Activated CD4-positive, alpha-beta T cell treated with anti-CD3 and anti-CD28 coated beads for 36 hours (primary cell): ENCODE measurements at regions not wholly inside any gene's neighbourhood (a gene's known extent, or its start where the extent isn't known, plus 50 kb on each side); places are given as distances from the start of the nearest gene placed in this dataset.

ENCODE experiments used
- ATAC-seq: fragments of 200-7000 bp; cut with Tn5 transposase; one replicate; pipeline ENCODE4 v1.10.0; 2021; ENCODE audit warnings: mild to moderate bottlenecking, moderate library complexity
- CTCF ChIA-PET: fragments of 350-600 bp; sonication (Branson Sonifier 250); formaldehyde crosslinking; loops from one replicate; lab custom pipeline; 2021; ENCODE audit warnings: antibody characterized with exemption; lab: Charles Lee
- POLR2A ChIA-PET: fragments of 350-600 bp; sonication (Branson Sonifier 250); formaldehyde crosslinking; loops from one replicate; lab custom pipeline; 2021; ENCODE audit warnings: antibody characterized with exemption, inconsistent platforms; lab: Charles Lee
- DNase-seq: peaks from one replicate; pipeline ENCODE4 v3.0.0-alpha.2; 2020
- H3K27ac Mint-ChIP-seq: one replicate; pipeline ENCODE4 v1.8.0; 2021; ENCODE audit warnings: mixed read lengths
- H3K27me3 Mint-ChIP-seq: one replicate; pipeline ENCODE4 v1.8.0; 2021; ENCODE audit warnings: mixed read lengths
- H3K36me3 Mint-ChIP-seq: one replicate; pipeline ENCODE4 v1.8.0; 2021; ENCODE audit warnings: low read depth, mixed read lengths
- H3K4me1 Mint-ChIP-seq: one replicate; pipeline ENCODE4 v1.8.0; 2021; ENCODE audit warnings: mixed read lengths
- H3K4me3 Mint-ChIP-seq: one replicate; pipeline ENCODE4 v1.8.0; 2021; ENCODE audit warnings: mild to moderate bottlenecking, moderate library complexity, mixed read lengths
- H3K9me3 Mint-ChIP-seq: one replicate; pipeline ENCODE4 v1.8.0; 2021; ENCODE audit warnings: low read depth, mixed read lengths
- intact Hi-C, 2 experiments: fragments of 100-400 bp; cut with DNase I in 1 of 2; cut with micrococcal nuclease in 1 of 2; formaldehyde crosslinking; loops; one replicate each; pipeline versions ENCODE4 v1.14.2 to v1.15.1; 2022 to 2024; cut with DNase I, micrococcal nuclease

DNA sequence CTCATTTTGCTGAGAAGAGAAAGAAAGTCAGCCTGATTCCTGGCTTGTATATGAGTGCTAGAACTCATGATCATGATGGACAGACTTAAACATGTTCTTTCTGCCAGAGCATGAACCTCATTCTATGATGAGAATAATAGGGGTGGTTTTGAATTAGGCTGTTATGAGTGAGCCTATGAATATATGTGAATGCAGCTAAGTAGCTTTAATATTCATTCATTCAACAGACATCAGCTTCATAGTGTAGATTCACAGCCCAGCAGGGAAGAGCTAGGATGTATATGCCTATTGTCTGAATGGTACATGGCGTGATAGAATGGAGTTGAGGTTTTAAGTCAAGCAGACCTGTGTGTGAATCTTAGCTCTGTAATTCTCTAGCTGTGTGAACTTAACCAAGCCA lies 573.2 kb downstream of the DHX35 start:
- intact Hi-C loops = loop anchor here in 1 of 2 experiments (10.0 kb wide), 1 partner anchor 60 kb away; no protein-coding TSS in a partner anchor
- DNase-seq (no peak), ATAC-seq (no peak)
- Mint-ChIP-seq H3K4me3 (no peak overlapping the region), H3K27ac (no peak overlapping the region), H3K27me3 (no peaks in the 10 kb centered on the region), H3K36me3 (no peaks in the 10 kb centered on the region), H3K4me1 (no peaks in the 10 kb centered on the region), H3K9me3 (no peaks in the 10 kb centered on the region)
- ChIA-PET CTCF (interaction anchor here (0.6 kb wide), 1 partner anchor 1699 kb away, joined by 6 read pairs; no protein-coding TSS in a partner anchor), POLR2A (no interaction called here)

DNA sequence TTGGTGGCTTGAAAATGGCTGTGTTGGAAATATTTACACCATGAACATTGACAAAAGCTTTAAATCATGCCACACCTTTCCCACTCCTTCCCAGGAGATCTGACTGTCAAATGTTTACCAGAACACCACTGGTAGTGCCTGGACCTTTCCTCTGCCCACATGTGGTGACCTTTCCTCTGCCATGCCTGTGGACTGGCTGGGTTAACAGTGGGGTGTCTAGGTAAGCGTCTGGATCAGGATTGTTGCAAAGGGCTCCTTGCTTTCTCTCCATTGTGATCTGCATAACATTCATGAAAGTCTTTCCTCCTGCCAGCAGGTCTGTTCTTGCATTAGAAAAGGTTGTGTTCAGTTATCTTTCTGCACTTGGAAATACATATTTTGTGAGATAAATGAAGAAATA lies 572.7 kb downstream of the DHX35 start:
- DNase-seq = no peak
- no peaks in the 10 kb centered on the region for H3K36me3 Mint-ChIP-seq
- intact Hi-C loops = loop anchor here in 1 of 2 experiments (10.0 kb wide), 1 partner anchor 60 kb away; no protein-coding TSS in a partner anchor
- CTCF ChIA-PET = no interaction called here
- POLR2A ChIA-PET = no interaction called here
- H3K4me1 Mint-ChIP-seq = no peaks in the 10 kb centered on the region
- H3K27me3 Mint-ChIP-seq = no peaks in the 10 kb centered on the region
- no peak overlapping the region for H3K27ac Mint-ChIP-seq
- H3K9me3 Mint-ChIP-seq = no peaks in the 10 kb centered on the region
- no peak for ATAC-seq
- H3K4me3 Mint-ChIP-seq = no peak overlapping the region

DNA sequence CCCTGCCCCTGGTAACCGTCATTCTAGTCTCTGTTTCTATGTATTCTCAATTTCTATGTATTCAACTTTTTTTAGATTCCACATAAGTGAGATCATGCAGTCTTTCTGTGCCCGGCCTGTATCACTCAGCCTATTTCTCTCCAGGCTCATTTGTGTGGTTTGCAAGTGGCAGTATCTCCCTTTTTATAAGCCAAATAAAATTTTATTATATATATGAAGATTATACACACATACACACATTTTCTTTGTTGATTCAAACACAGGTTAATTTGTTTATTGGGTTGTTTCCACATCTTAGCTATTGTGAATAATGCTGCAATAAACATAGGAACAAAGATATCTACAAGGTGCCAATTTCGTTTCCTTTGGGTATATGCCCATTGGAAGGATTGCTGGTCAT lies 571.7 kb downstream of the DHX35 start:
- CTCF ChIA-PET = no interaction called here
- Mint-ChIP-seq H3K36me3 (no peaks in the 10 kb centered on the region), H3K9me3 (no peaks in the 10 kb centered on the region), H3K4me3 (no peak overlapping the region), H3K27ac (no peak overlapping the region), H3K4me1 (no peaks in the 10 kb centered on the region), H3K27me3 (no peaks in the 10 kb centered on the region)
- intact Hi-C loops = loop anchor here in 1 of 2 experiments (10.0 kb wide), 1 partner anchor 61 kb away; no protein-coding TSS in a partner anchor
- no peak for DNase-seq
- ATAC-seq = no peak
- POLR2A ChIA-PET = interaction anchor here (0.6 kb wide), 1 partner anchor 256 kb away, joined by 4 read pairs; no protein-coding TSS in a partner anchor

DNA sequence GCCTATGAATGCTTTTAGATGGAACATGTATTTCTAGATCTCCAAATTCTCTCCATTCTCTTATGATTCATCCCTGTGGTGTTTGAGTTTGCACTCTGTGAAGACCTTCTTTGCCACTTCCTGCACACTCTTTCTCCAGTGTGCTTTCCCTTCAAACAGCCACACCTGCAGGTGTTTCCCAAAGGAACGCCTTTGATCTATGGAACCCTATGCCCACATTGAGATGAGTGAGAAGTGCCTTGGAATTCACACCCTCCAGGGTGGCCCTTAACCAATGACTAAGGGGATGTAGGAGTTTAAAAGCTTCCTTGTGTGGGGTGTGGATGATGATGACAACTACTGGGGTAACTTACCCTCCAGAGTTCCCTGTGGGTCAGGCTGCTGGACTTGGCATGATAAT lies 570.1 kb downstream of the DHX35 start:
- intact Hi-C loops = loop anchor here in 1 of 2 experiments (10.0 kb wide), 1 partner anchor 63 kb away; no protein-coding TSS in a partner anchor
- no peaks in the 10 kb centered on the region for H3K36me3 Mint-ChIP-seq
- ATAC-seq = no peak
- DNase-seq = no peak
- no peaks in the 10 kb centered on the region for H3K9me3 Mint-ChIP-seq
- no peak overlapping the region for H3K27ac Mint-ChIP-seq
- no peak overlapping the region for H3K4me3 Mint-ChIP-seq
- H3K4me1 Mint-ChIP-seq = no peaks in the 10 kb centered on the region
- peaks cover under 1% of the 10 kb centered on the region for H3K27me3 Mint-ChIP-seq
- CTCF ChIA-PET = no interaction called here
- POLR2A ChIA-PET = no interaction called here

DNA sequence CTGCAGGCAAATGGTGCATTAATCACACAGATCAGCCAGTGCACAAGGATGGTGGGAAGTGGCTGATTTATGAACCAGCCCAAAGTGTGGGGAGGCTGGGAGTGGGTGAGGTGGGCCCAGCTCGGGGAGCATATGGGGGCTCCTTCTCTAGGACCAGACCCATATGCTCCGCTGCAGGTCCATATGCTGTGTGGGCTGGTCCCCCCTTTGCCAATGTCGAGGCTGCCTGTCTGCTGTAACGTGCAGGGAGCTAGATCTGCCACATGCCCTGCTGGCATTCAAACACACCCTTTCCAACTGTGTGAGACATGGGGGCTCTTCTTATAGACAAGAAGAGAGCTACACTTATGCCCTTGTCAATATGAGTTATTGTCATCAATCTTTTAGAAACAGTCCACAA lies 566.3 kb downstream of the DHX35 start:
- POLR2A ChIA-PET = no interaction called here
- ATAC-seq = no peak
- Mint-ChIP-seq H3K4me3 (no peak overlapping the region), H3K9me3 (no peaks in the 10 kb centered on the region), H3K4me1 (no peaks in the 10 kb centered on the region), H3K27ac (no peak overlapping the region), H3K36me3 (no peaks in the 10 kb centered on the region), H3K27me3 (peaks cover 2% of the 10 kb centered on the region)
- intact Hi-C loops = no loop called here
- CTCF ChIA-PET = no interaction called here
- no peak for DNase-seq

DNA sequence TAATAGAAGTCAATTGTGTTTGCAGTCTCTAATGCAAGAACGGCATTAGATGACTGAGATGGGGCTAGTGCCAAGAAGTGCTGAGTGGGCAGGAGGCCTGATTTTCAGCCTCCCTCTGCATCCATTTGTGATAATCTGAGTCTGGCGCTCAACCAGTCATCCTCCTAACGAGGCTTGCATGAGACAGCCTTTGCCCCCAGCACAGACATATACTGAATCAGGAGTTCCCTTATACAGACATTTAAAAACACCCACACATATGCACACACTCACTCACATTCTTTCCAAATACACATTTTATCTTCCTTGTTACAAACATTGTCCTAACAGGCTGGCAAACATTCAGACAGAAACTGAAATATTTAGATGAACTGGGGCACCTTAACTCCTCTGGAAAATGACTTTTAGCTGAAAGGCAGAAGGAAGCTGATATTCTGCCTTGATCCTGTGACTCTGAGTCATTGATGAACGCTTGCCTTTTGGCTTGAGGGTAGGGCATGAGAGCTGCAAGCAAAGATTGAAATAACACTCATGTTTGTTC lies 562.3 kb downstream of the DHX35 start:
- ATAC-seq (no peak), DNase-seq (no peak)
- Mint-ChIP-seq H3K4me1 (no peaks in the 10 kb centered on the region), H3K27ac (no peak overlapping the region), H3K9me3 (no peaks in the 10 kb centered on the region), H3K36me3 (no peaks in the 10 kb centered on the region), H3K4me3 (no peak overlapping the region), H3K27me3 (peaks cover 2% of the 10 kb centered on the region)
- POLR2A ChIA-PET = no interaction called here
- intact Hi-C loops = no loop called here
- CTCF ChIA-PET = no interaction called here

DNA sequence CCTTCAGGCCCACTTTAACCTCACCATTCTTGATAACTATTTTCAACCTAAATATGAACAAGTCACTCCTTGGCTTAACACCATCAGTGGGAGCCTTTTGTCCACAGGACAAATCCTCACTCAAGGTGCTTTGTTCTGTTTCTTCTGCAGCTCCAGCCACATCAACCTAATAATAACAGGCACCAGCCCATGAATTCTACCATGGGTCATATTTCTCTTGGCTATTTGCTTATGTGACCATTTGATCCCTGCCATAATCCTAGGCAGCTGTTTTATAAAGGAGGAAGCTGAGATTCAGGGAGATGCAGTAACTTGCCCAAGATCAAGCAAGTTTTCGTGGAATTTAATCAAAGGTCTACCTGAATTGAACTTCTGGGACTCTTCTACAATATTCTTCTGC lies 561.3 kb downstream of the DHX35 start:
- Mint-ChIP-seq H3K9me3 (no peaks in the 10 kb centered on the region), H3K4me1 (no peaks in the 10 kb centered on the region), H3K4me3 (no peak overlapping the region), H3K27me3 (peaks cover 2% of the 10 kb centered on the region), H3K27ac (no peak overlapping the region), H3K36me3 (no peaks in the 10 kb centered on the region)
- POLR2A ChIA-PET = no interaction called here
- intact Hi-C loops = no loop called here
- DNase-seq = no peak
- ATAC-seq = no peak
- CTCF ChIA-PET = no interaction called here

DNA sequence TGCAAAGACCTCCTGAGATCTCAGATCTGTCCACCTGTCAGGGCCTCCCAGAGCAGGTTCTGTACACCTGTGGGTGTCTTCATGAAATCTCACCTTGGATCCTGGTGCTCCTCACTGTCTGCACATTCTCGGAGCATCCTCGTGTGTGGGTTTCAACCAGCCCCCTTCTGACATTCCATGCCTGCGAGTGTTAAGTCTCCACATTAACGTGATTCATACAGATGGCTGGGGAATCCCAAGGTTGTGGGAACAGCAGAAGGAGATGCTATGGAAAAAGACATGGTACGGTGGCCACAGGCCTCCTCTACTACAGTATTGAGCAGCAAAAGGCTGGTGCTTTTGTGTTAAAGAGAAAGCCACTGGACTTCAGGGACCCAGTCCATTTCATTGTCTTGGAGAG lies 556.5 kb downstream of the DHX35 start:
- Mint-ChIP-seq H3K4me3 (no peak overlapping the region), H3K9me3 (peaks cover 5% of the 10 kb centered on the region), H3K4me1 (no peaks in the 10 kb centered on the region), H3K27me3 (no peaks in the 10 kb centered on the region), H3K36me3 (no peaks in the 10 kb centered on the region), H3K27ac (no peak overlapping the region)
- POLR2A ChIA-PET = no interaction called here
- DNase-seq (no peak), ATAC-seq (no peak)
- CTCF ChIA-PET = no interaction called here
- intact Hi-C loops = no loop called here

DNA sequence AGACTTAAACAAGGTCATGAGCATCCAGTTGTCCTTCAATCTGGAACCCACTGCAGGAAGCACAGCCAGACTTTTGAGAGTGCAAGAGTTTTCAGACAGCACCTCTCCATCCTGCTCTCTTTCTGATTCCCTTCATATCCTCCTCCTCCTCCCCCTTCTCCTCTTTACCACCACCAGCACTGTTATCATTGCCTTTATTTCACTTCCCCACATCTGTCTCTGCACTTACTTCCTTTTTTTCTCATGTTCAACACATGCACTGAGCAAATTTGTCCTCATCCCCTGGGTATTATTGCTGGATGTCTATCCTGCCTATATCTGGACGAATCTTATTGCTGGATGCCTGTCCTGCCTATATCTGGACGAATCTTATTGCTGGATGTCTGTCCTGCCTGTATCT lies 554.8 kb downstream of the DHX35 start:
- POLR2A ChIA-PET = no interaction called here
- H3K27ac Mint-ChIP-seq = no peak overlapping the region
- DNase-seq = no peak
- H3K27me3 Mint-ChIP-seq = no peaks in the 10 kb centered on the region
- CTCF ChIA-PET = no interaction called here
- intact Hi-C loops = no loop called here
- ATAC-seq = no peak
- no peaks in the 10 kb centered on the region for H3K4me1 Mint-ChIP-seq
- H3K9me3 Mint-ChIP-seq = peaks cover 5% of the 10 kb centered on the region
- no peaks in the 10 kb centered on the region for H3K36me3 Mint-ChIP-seq
- H3K4me3 Mint-ChIP-seq = no peak overlapping the region

DNA sequence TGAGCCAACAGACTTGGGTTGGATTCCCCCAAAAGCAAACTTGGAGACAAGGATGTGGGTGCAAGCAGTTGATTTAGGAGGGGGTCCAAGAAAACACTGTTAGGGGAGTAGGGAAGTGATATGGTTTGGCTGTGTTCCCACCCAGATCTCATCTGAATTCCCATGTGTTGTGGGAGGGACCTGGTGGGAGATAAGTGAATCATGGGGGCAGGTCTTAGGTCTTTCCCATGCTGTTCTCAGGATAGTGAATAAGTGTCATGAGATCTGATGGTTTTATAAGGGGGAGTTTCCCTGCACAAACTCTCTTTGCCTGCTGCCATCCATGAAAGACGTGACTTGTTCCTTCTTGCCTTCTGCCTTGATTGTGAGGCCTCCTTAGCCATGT lies 542.6 kb downstream of the DHX35 start:
- ATAC-seq (no peak), DNase-seq (no peak)
- Mint-ChIP-seq H3K27ac (no peak overlapping the region), H3K9me3 (no peaks in the 10 kb centered on the region), H3K4me1 (no peaks in the 10 kb centered on the region), H3K36me3 (no peaks in the 10 kb centered on the region), H3K27me3 (peaks cover 5% of the 10 kb centered on the region), H3K4me3 (no peak overlapping the region)
- ChIA-PET POLR2A (no interaction called here), CTCF (no interaction called here)
- intact Hi-C loops = no loop called here

DNA sequence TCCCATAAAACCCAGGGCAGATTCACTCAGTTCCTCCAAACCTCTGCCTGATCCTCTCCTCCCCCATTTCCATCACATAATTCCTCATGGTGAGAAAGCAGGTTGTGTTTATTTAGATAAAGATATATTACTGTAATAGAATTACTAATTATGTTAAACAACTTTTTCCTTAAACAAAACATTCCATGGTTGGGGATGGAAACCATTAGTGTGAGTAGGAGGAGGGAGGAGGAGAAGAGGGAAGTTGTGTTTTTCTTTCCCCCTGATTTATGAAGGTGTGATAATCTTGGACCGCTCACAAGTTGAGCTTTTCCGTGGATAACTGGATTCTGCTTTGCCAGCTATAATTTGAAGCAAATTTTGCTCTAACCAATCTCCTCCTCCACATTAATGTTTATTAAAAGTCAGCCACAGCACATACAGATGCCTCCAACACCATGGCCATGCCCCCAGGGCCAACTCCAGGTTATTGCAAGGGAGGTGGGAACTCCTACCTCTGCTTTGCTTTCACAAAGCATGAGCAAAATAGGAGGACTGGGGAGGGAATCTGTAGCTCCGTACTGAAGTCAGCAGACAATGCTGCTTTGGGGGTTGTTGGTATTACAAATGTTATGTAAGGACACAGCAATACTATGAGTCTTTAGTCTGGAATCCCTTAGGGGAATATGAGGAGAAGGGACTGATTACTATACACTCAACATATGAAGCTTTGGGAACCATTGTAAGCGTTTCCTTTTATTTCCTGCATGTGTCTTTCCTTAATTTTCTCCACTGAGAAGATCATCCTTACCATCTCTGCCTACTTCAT lies 542.0 kb downstream of the DHX35 start:
- H3K36me3 Mint-ChIP-seq = no peaks in the 10 kb centered on the region
- CTCF ChIA-PET = no interaction called here
- no peak overlapping the region for H3K27ac Mint-ChIP-seq
- intact Hi-C loops = no loop called here
- DNase-seq = no peak
- no peaks in the 10 kb centered on the region for H3K9me3 Mint-ChIP-seq
- ATAC-seq = no peak
- H3K4me1 Mint-ChIP-seq = no peaks in the 10 kb centered on the region
- POLR2A ChIA-PET = no interaction called here
- H3K27me3 Mint-ChIP-seq = peaks cover 5% of the 10 kb centered on the region
- H3K4me3 Mint-ChIP-seq = no peak overlapping the region

DNA sequence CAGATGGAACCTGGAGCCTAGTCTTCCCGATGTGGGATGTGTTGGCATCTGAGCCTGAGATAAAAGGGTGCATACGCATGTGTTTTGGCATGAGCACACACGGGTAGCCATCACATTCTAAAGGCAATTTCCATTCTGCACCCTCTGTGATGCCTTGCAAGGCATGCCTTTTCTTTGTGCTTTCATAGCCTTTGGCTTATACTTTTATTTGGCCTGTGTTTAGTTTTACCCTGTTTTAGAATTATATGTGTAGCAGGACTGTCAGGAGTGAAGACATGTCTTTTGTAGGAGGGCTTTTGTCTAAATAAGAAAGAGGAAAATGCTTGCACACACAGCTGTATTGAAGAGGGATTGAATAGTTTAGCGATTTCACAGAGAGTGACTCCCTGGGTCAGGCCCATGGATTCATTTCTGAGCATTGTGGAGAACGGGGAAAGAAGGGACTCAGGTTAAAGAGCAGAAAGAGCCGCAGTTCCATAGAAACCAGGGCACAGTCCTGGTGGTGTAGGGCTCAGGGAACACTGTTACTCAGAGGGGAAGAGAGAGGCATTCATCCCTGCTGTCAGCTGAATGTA lies 530.2 kb downstream of the DHX35 start:
- intact Hi-C loops = no loop called here
- no peaks in the 10 kb centered on the region for H3K4me1 Mint-ChIP-seq
- ATAC-seq = no peak
- no peak overlapping the region for H3K4me3 Mint-ChIP-seq
- POLR2A ChIA-PET = no interaction called here
- no peak overlapping the region for H3K27ac Mint-ChIP-seq
- DNase-seq = no peak
- H3K36me3 Mint-ChIP-seq = no peaks in the 10 kb centered on the region
- H3K9me3 Mint-ChIP-seq = peaks cover 3% of the 10 kb centered on the region
- CTCF ChIA-PET = no interaction called here
- H3K27me3 Mint-ChIP-seq = peaks cover 5% of the 10 kb centered on the region
